GM08714 (cell line): ENCODE measurements at regions not wholly inside any gene's neighbourhood (a gene's known extent, or its start where the extent isn't known, plus 50 kb on each side); places are given as distances from the start of the nearest gene placed in this dataset.
"Not testable (repeated sequence)": the region's sequence is repeated elsewhere in the genome, so short reads cannot be mapped to it uniquely, and the experiment has no call there.

ENCODE experiments used
- H3K4me3 ChIP-seq: fragments of 200-500 bp; sonication (Bioruptor generic); 2 replicates; pipeline ENCODE4 v1.5.1; 2014; ENCODE audit warnings: mild to moderate bottlenecking, low read length, inconsistent platforms

GRCh38 chr2:111347695-111348094, 227.0 kb downstream of the BCL2L11 start:
- not testable (repeated sequence) for H3K4me3 ChIP-seq

- not testable (repeated sequence) for H3K4me3 ChIP-seq
Observed at GRCh38 chr2:111348316-111348715, 227.6 kb downstream of the BCL2L11 start.

DNA sequence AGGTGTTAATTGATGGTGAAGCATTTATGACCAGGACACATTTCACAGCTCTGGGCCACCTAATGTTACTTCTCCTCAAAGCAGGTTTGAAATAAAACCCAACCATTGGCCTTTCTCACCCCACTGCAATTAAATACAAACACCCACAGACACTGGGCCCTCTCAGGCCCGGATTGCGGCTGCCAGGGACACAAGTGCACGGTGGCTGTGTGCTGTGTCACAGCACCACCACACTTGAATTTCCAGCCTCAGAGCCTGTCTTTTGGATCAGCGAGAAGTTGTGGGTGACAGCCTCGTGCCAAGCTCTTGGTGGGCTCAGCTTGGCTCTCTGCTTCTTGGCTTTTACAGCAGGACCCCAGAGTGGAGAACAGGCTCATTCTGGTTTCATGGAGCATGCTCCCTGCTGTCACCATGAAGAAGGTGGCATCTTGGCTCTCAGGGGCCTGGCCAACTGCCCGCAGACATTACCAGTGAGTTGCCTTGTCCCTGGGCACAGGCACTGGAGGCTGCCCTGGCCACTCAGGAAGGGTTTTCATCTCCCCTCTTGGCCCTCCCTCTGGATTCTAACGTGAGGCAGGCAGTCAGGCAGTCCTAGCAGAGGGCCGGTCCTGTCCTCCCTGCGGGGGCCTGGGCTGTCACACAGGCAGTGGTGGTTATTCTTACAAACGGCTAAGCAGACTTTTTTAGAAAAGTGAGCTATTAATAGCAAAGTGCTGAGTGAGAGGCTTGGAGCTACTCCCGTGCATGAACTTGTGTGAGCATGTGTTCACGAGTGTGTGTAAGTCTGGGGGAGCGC, 234.5 kb downstream of the BCL2L11 start:
- not testable (repeated sequence) for H3K4me3 ChIP-seq

DNA sequence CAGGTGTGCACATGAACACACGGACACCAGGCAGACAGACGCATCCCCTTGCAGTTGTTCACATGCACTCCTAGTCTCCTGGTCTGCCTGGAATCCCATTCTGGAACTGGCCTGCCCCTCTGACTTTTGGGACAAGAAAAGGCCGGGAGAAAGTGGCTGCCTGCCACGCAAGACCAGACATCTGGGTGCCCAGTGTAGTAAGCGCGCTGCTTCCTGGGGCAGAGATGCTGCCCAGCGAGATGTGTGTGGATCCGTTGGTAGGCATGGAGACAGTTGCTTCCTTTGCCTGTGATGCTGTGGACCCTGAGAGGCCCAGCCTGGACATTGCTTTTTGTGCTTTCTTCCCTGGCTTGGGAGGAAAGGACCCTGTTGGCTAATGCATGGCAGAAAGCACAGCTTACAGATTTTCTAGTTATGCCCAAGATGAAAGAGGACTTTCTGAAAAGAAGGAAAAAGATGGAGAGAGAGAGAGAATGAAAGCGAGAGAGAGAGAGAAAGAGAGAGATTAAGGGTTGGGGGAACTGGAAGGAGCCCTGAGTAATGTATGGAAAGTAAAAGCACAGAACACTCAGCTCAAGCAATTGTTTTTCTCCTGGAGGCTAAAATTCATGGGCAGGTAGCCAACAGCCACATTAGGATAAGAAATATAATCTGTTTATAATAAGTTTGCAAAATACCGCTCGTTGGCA, 235.3 kb downstream of the BCL2L11 start:
- H3K4me3 ChIP-seq, result not testable (repeated sequence)

- H3K4me3 ChIP-seq, result not testable (repeated sequence)
Observed at GRCh38 chr2:111356512-111357031, 235.9 kb downstream of the BCL2L11 start.

GRCh38 chr2:111365986-111366640, 245.4 kb downstream of the BCL2L11 start:
- H3K4me3 ChIP-seq, result not testable (repeated sequence)

DNA sequence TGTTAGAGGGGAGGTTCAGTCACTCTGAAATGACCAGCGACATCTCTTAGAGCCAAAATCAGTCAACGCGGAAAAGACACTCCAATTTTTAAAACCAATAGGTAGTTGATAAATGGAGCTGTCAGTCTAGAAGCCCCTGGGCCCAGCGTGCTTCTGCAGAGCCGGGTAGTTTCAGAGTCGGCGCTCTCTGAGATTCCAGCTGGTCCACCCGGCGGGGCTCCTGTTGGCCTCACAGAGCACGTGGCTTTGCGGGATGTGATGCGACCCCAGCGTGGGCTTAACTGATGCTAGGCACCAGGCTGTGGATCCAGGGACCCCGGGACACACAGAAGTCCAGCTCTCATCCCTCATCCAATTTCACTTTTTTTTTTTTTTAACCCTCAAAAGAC, 245.9 kb downstream of the BCL2L11 start:
- H3K4me3 ChIP-seq, result not testable (repeated sequence)

DNA sequence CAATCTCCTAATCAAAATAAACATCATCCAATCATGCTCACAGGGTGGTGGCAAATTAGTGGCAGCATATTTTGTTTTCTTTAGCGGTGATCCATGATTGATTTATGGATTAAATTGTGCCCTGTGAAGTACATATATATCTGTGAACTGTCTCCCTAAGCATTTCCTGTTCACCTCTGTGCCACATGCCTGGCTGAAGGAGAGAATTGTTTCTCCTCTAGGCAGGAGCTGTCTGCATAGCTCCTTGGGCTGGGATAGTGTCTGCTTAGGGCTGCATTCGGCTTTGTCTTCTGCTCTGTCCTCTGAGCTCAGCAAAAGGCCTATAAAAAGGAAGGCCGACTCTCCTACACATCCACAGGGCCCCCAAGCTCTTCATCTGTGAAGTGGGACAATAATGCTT, 246.4 kb downstream of the BCL2L11 start:
- H3K4me3 ChIP-seq, result not testable (repeated sequence)

GRCh38 chr2:111367871-111368270, 247.2 kb downstream of the BCL2L11 start:
- not testable (repeated sequence) for H3K4me3 ChIP-seq

DNA sequence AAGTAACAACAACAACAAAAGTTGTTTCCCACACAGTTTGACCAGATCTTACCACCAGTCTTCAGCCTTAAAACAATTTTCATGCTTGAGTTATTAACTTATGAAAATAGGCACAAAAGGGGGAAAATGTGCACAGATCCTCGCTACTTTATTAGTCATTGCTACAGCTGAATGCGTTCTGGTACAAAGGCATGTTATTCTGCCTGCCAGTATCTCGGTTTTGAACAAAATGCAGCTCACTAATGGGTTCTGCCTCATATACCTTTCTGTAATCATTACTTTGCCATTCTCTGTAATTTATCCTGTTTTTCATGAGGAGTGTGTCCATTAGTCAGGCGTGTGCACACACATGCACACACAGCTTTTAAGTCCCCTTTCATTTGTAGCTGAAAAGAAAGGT, 247.6 kb downstream of the BCL2L11 start:
- not testable (repeated sequence) for H3K4me3 ChIP-seq

DNA sequence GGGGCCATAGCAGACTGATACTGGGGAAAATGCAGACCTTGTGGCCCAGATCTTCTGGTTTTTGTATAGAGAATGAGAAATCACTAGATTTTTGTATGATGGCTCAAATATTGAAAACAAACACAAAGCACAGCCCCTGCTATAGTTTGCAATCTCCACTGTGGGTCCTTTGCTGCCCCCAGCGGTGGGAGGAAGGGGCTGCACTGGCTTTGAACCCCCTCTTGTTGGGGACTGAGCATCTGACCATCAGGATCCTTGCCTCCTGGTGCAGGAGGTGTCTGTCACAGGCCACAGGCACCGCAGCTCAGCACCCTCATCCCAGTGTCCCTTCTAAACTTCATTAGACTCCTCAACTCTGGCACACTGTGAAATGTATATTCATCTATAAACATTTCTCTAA, 252.3 kb downstream of the BCL2L11 start:
- not testable (repeated sequence) for H3K4me3 ChIP-seq

- H3K4me3 ChIP-seq, result not testable (repeated sequence)
Observed at GRCh38 chr2:111373989-111374388, 253.3 kb downstream of the BCL2L11 start.

DNA sequence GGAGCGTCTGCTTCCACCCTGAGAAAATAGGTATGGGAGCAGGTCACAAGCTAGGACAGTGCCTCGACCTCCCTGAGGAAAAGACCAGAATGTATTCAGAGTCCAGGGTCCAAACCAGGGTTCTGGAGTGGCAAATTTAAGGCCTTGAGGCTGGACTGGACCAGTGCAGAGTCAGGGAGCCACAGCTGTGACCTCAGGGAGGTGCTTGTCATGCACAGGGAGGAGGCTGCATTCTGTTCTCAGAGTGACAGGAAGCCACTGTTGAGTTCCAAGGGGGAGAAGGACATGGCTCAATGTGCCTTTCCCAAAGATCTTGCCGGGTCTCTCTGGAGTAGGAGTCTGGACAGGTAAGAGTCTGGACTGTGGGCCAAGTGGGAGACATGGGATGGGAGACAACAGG, 254.0 kb downstream of the BCL2L11 start:
- H3K4me3 ChIP-seq, result not testable (repeated sequence)

- not testable (repeated sequence) for H3K4me3 ChIP-seq
Observed at GRCh38 chr2:111375320-111375883, 254.7 kb downstream of the BCL2L11 start.

GRCh38 chr2:111376272-111376970, 255.7 kb downstream of the BCL2L11 start:
- not testable (repeated sequence) for H3K4me3 ChIP-seq

DNA sequence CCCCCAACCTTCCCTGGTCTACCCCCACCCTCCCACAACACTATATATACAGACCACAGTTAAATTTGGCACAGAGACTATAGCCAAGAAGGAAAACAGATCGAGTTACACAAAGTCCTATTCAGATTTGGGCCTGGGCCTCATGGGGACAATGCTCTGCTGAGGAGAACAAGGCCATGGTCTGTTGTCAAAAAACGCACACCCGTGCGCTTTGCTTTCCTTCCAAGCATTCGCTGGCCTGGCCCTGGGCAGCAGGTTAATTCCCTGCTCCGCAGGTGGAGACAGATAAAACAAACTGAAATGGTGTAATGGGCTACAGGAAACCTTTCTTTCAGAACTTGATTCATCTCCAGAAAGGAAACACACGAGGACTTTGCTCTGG, 256.2 kb downstream of the BCL2L11 start:
- not testable (repeated sequence) for H3K4me3 ChIP-seq

GRCh38 chr2:111377386-111377959, 256.8 kb downstream of the BCL2L11 start:
- H3K4me3 ChIP-seq, result not testable (repeated sequence)

GRCh38 chr2:111378348-111378747, 257.6 kb downstream of the BCL2L11 start:
- not testable (repeated sequence) for H3K4me3 ChIP-seq

DNA sequence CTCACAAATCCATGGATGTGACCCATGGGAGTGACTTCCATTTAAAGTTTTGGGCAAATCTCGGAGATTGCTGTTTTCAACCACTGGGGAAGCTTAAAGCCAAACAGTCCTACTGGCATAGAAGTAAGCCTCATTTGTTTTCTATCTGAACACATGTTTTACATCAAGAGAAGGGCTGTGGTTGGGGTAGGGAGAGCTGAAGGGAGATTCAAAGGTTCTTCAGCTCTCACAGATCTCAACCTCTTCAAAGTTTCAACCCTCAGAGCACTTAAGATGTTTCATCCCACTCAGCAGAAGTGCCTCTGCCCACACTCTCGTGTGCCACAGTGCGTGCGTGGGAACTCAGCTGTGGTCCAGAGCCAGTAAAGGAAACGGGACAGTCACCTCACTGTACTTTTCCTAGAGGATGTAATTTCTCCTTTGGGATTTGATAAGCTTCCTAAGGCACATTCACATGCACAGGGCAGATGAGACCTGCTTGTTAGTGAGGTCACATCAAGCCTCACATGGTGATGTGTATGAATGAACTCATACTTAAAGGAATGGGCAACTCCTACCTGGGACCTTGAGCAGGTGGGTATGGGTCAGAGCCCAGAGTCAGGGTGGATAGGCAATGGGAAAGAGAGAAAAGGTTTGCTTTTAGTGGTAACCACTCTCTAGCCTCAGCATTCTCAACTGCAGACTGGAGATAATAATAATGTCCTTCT, 260.2 kb downstream of the BCL2L11 start:
- H3K4me3 ChIP-seq, result not testable (repeated sequence)
